H9 (cell line): ENCODE measurements at regions not wholly inside any gene's neighbourhood (a gene's known extent, or its start where the extent isn't known, plus 50 kb on each side); places are given as distances from the start of the nearest gene placed in this dataset.

Experiments
- DNase-seq: peaks from one replicate; pipeline ENCODE4 v3.0.0-alpha.2; 2017
- H2AFZ ChIP-seq: one replicate; pipeline ENCODE4 v1.6.1; 2013; ENCODE audit warnings: mild to moderate bottlenecking, low read length, control low read depth, moderate library complexity
- H2AK5ac ChIP-seq: 2 replicates; pipeline ENCODE4 v1.6.1; 2013; ENCODE audit warnings: low read length, control low read depth, mixed read lengths; ENCODE audit not compliant: insufficient read length
- H2BK120ac ChIP-seq: one replicate; pipeline ENCODE4 v1.6.1; 2013; ENCODE audit warnings: low read depth, mild to moderate bottlenecking, low read length, control low read depth, inconsistent platforms; ENCODE audit not compliant: poor library complexity, severe bottlenecking
- H2BK12ac ChIP-seq: 2 replicates; pipeline ENCODE4 v1.6.1; 2013; ENCODE audit warnings: low read length, control low read depth, mixed read lengths, low read depth; ENCODE audit not compliant: insufficient read length
- H2BK15ac ChIP-seq: 2 replicates; pipeline ENCODE4 v1.6.1; 2013; ENCODE audit warnings: low read depth, low read length, control low read depth
- H2BK20ac ChIP-seq: one replicate; pipeline ENCODE4 v1.6.1; 2013; ENCODE audit warnings: low read depth, mild to moderate bottlenecking, low read length, control low read depth, inconsistent platforms; ENCODE audit not compliant: poor library complexity, severe bottlenecking
- H2BK5ac ChIP-seq: 2 replicates; pipeline ENCODE4 v1.6.1; 2013; ENCODE audit warnings: low read length, control low read depth, mixed read lengths; ENCODE audit not compliant: insufficient read length
- H3K14ac ChIP-seq: 2 replicates; pipeline ENCODE4 v1.6.1; 2013; ENCODE audit warnings: low read length, control low read depth; ENCODE audit not compliant: insufficient read depth
- H3K18ac ChIP-seq: 2 replicates; pipeline ENCODE4 v1.6.1; 2013; ENCODE audit warnings: low read depth, mild to moderate bottlenecking, mixed read lengths, low read length, control low read depth; ENCODE audit not compliant: insufficient read length
- H3K23ac ChIP-seq: 2 replicates; pipeline ENCODE4 v1.6.1; 2013; ENCODE audit warnings: low read length, control low read depth, mixed read lengths, low read depth; ENCODE audit not compliant: insufficient read length
- H3K23me2 ChIP-seq: 2 replicates; pipeline ENCODE4 v1.6.1; 2013; ENCODE audit warnings: low read depth, mild to moderate bottlenecking, mixed read lengths, low read length, control low read depth; ENCODE audit not compliant: insufficient read length, poor library complexity, severe bottlenecking
- H3K27ac ChIP-seq: 2 replicates; pipeline ENCODE4 v1.5.1; 2013; ENCODE audit warnings: low read length, control low read depth, mixed read lengths, low read depth; ENCODE audit not compliant: insufficient read length
- H3K27me3 ChIP-seq: 2 replicates; pipeline ENCODE4 v1.6.1; 2013; ENCODE audit warnings: low read length, control low read depth, inconsistent platforms; ENCODE audit not compliant: insufficient read depth
- H3K4ac ChIP-seq: 2 replicates; pipeline ENCODE4 v1.6.1; 2013; ENCODE audit warnings: low read depth, mild to moderate bottlenecking, control low read depth, inconsistent platforms, low read length, moderate library complexity
- H3K4me1 ChIP-seq: 2 replicates; pipeline ENCODE4 v1.6.1; 2013; ENCODE audit warnings: low read length, control low read depth, inconsistent platforms; ENCODE audit not compliant: insufficient read depth
- H3K4me2 ChIP-seq: 2 replicates; pipeline ENCODE4 v1.6.1; 2013; ENCODE audit warnings: low read length, control low read depth, mixed read lengths; ENCODE audit not compliant: insufficient read length, insufficient read depth
- H3K56ac ChIP-seq: 2 replicates; pipeline ENCODE4 v1.6.1; 2013; ENCODE audit warnings: low read depth, mild to moderate bottlenecking, mixed read lengths, low read length, control low read depth; ENCODE audit not compliant: insufficient read length
- H3K79me1 ChIP-seq: 2 replicates; pipeline ENCODE4 v1.6.1; 2013; ENCODE audit warnings: low read depth, mild to moderate bottlenecking, moderate library complexity, low read length, control low read depth, inconsistent platforms; ENCODE audit not compliant: insufficient read depth, poor library complexity, severe bottlenecking
- H3K79me2 ChIP-seq: 2 replicates; pipeline ENCODE4 v1.6.1; 2013; ENCODE audit warnings: low read length, control low read depth, inconsistent platforms; ENCODE audit not compliant: insufficient read depth
- H3K9ac ChIP-seq: 2 replicates; pipeline ENCODE4 v1.6.1; 2013; ENCODE audit warnings: low read length, control low read depth, mixed read lengths; ENCODE audit not compliant: insufficient read length; ENCODE audit errors: extremely low read depth
- H3K9me3 ChIP-seq: one replicate; pipeline ENCODE4 v1.6.1; 2013; ENCODE audit warnings: low read depth, low read length, inconsistent platforms; ENCODE audit not compliant: control insufficient read depth
- H3T11ph ChIP-seq: one replicate; pipeline ENCODE4 v1.6.1; 2013; ENCODE audit warnings: mild to moderate bottlenecking, low read length, control low read depth, inconsistent platforms
- H4K20me1 ChIP-seq: one replicate; pipeline ENCODE4 v1.6.1; 2013; ENCODE audit not compliant: control insufficient read depth, insufficient read length, insufficient read depth
- H4K5ac ChIP-seq: 2 replicates; pipeline ENCODE4 v1.6.1; 2013; ENCODE audit warnings: low read depth, mild to moderate bottlenecking, mixed read lengths, low read length, control low read depth; ENCODE audit not compliant: insufficient read length
- H4K8ac ChIP-seq: replicated peaks from 2 replicates; pipeline ENCODE4 v1.6.1; 2013; ENCODE audit warnings: low read length, control low read depth, mixed read lengths, low read depth; ENCODE audit not compliant: insufficient read length
- H4K91ac ChIP-seq: 2 replicates; pipeline ENCODE4 v1.6.1; 2013; ENCODE audit warnings: low read depth, mild to moderate bottlenecking, moderate library complexity, mixed read lengths, low read length, control low read depth; ENCODE audit not compliant: insufficient read length
- H3K27ac Mint-ChIP-seq, 3 experiments: 2 replicates in 2 of 3; 3 replicates in 1 of 3; pipeline ENCODE4 v1.8.0; 2020 to 2021; ENCODE audit warnings: mixed read lengths in 3 of 3, mild to moderate bottlenecking in 1 of 3, moderate library complexity in 1 of 3
- H3K27me3 Mint-ChIP-seq: 2 replicates; pipeline ENCODE4 v1.8.0; 2021; ENCODE audit warnings: low read depth, mild to moderate bottlenecking, moderate library complexity, mixed read lengths
- H3K36me3 Mint-ChIP-seq, 3 experiments: 2 replicates in 2 of 3; 3 replicates in 1 of 3; pipeline ENCODE4 v1.8.0; 2020 to 2021; ENCODE audit warnings: low read depth in 3 of 3, mixed read lengths in 3 of 3; ENCODE audit not compliant: insufficient read depth in 1 of 3
- H3K4me1 Mint-ChIP-seq, 2 experiments: 2 replicates each; pipeline ENCODE4 v1.8.0; 2020; ENCODE audit warnings: mixed read lengths in 2 of 2
- H3K4me3 Mint-ChIP-seq, 2 experiments: 2 replicates in 1 of 2; 3 replicates in 1 of 2; pipeline ENCODE4 v1.8.0; 2020 to 2021; ENCODE audit warnings: mild to moderate bottlenecking in 2 of 2, mixed read lengths in 2 of 2, moderate library complexity in 1 of 2
- H3K9me3 Mint-ChIP-seq, 2 experiments: 2 replicates in 1 of 2; 3 replicates in 1 of 2; pipeline ENCODE4 v1.8.0; 2020; ENCODE audit warnings: mild to moderate bottlenecking in 2 of 2, mixed read lengths in 2 of 2, moderate library complexity in 1 of 2
- WGBS: extraction: QIAGEN DNeasy Blood & Tissue Kit; methylation state at CpG from one replicate; pipeline ENCODE4 v1.1.7; 2013; ENCODE audit warnings: missing lambda C conversion rate, low lambda C conversion rate, mixed read lengths; ENCODE audit not compliant: insufficient read length; ENCODE audit errors: extremely low coverage; 5-methylcytosine and 5-hydroxymethylcytosine counted together
- TF ChIP-seq, protein P1 (sequence below): fragments of 200-600 bp; sonication (generic); conservative IDR thresholded peaks from 3 replicates; pipeline ENCODE4 v1.8.0; 2021; ENCODE audit warnings: antibody characterized with exemption, mild to moderate bottlenecking

DNA sequence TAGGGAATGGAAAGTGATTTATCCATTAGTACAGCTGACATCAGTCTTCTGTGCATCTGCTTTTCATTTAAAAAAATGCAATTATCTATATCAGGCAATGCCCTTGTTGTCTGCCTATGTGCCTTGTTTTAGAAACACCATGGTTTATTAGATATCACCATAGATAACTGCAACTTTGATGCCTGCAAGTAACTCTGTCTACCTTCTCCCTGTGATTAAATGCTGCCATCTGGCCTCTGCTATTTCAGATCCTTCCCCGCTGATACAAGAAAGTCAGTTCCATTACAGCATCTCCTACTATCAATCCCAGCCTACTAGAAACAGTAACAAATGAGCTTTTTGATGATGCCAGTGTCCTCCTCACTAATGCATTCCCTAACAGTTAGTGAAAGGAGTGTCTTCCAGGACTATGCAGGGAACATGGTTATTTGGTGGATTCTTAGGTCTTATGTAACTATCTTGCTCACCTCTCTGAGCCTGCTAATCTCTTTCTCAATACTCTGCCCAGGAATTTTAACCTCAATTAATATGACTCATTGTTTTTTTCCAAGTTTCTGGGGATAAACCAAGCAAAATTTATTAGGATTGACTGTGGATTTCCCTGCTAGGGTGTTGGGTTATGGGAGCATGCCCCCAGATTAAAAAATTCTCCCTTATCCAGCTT, 444.9 kb downstream of the RAPGEF2 start:
- H2BK15ac ChIP-seq = no peak overlapping the region
- H3K9me3 Mint-ChIP-seq = no peaks in the 10 kb centered on the region; a peak in 1 of 5 replicates
- H3K27me3 ChIP-seq = no peaks in the 10 kb centered on the region
- H4K91ac ChIP-seq = no peak overlapping the region
- no CpG with 5 or more reads among the region's 1 CpG for WGBS
- no peak overlapping the region for H3K23ac ChIP-seq
- H3K4me3 Mint-ChIP-seq = no peak overlapping the region
- no peak overlapping the region for H3K18ac ChIP-seq
- no peak overlapping the region for H2AFZ ChIP-seq
- no peak overlapping the region for H2AK5ac ChIP-seq
- H3K27me3 Mint-ChIP-seq = no peaks in the 10 kb centered on the region
- no peaks in the 10 kb centered on the region for H3K79me2 ChIP-seq
- DNase-seq = no peak
- no peaks in the 10 kb centered on the region for H3K4me1 ChIP-seq
- no peak overlapping the region for H2BK5ac ChIP-seq
- H3K23me2 ChIP-seq = no peaks in the 10 kb centered on the region
- no peak overlapping the region for H4K8ac ChIP-seq
- H2BK120ac ChIP-seq = no peak overlapping the region
- H3K79me1 ChIP-seq = no peaks in the 10 kb centered on the region
- H2BK20ac ChIP-seq = no peak overlapping the region
- H3K14ac ChIP-seq = no peak overlapping the region
- no peak overlapping the region for H4K5ac ChIP-seq
- H4K20me1 ChIP-seq = no peaks in the 10 kb centered on the region
- H3K36me3 Mint-ChIP-seq = no peaks in the 10 kb centered on the region; a peak in 1 of 7 replicates
- no peak overlapping the region for H3K4ac ChIP-seq
- 0 out of 4 replicates have a peak, but pooled peaks cover 0 to 1% of the 10 kb centered on the region in 2 experiments for H3K4me1 Mint-ChIP-seq
- TF ChIP-seq, protein P1, sequence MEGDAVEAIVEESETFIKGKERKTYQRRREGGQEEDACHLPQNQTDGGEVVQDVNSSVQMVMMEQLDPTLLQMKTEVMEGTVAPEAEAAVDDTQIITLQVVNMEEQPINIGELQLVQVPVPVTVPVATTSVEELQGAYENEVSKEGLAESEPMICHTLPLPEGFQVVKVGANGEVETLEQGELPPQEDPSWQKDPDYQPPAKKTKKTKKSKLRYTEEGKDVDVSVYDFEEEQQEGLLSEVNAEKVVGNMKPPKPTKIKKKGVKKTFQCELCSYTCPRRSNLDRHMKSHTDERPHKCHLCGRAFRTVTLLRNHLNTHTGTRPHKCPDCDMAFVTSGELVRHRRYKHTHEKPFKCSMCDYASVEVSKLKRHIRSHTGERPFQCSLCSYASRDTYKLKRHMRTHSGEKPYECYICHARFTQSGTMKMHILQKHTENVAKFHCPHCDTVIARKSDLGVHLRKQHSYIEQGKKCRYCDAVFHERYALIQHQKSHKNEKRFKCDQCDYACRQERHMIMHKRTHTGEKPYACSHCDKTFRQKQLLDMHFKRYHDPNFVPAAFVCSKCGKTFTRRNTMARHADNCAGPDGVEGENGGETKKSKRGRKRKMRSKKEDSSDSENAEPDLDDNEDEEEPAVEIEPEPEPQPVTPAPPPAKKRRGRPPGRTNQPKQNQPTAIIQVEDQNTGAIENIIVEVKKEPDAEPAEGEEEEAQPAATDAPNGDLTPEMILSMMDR = no peak
- no peak overlapping the region for H3K27ac Mint-ChIP-seq
- H3K4me2 ChIP-seq = no peak overlapping the region
- H3T11ph ChIP-seq = no peak overlapping the region
- no peak overlapping the region for H3K27ac ChIP-seq
- no peaks in the 10 kb centered on the region for H3K9me3 ChIP-seq
- no peak overlapping the region for H3K9ac ChIP-seq
- H2BK12ac ChIP-seq = no peak overlapping the region
- H3K56ac ChIP-seq = no peak overlapping the region
